ENCODE measurements at regions not wholly inside any gene's neighbourhood (a gene's known extent, or its start where the extent isn't known, plus 50 kb on each side); places are given as distances from the start of the nearest gene placed in this dataset.

DNA sequence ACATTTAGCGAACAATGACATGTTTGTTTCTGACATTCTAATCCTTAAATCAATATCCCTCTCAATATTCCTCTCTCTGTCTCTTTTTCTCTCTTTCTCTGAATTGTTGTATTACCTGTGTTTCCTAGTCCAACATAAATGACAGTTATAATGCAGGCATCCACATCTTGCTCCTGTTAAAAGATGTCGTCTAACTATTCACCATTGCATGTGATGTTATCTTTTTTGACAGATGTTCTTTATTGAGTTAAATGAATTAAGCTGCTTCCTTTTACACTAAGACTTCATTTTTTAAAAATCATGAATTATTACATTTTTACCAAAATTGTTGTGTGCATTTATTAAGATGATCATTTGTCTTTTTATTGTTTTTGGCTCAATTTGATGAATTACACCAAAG lies 527.5 kb downstream of the PRR16 start:
- ChIA-PET CTCF (no interaction called here), POLR2A (ENCODE audit: unreplicated experiment) (no interaction called here)
- H3K36me3 ChIP-seq (ENCODE audit: low read depth): no peaks in the 10 kb centered on the region
- no peaks in the 10 kb centered on the region for H3F3A ChIP-seq (ENCODE audit: insufficient read depth, low read depth)
- no peaks in the 10 kb centered on the region for H3K9me3 ChIP-seq (ENCODE audit: insufficient read depth, low read depth)
- H3K4me3 ChIP-seq: no peak overlapping the region
- H3K9me2 ChIP-seq (ENCODE audit: insufficient read depth): no peaks in the 10 kb centered on the region; the same call in none of the 2 replicates
- no peak for TF ChIP-seq EZH2 (IDR thresholded peaks at IDR 0.05; ENCODE audit: low read depth)
- TF ChIP-seq, protein P1, sequence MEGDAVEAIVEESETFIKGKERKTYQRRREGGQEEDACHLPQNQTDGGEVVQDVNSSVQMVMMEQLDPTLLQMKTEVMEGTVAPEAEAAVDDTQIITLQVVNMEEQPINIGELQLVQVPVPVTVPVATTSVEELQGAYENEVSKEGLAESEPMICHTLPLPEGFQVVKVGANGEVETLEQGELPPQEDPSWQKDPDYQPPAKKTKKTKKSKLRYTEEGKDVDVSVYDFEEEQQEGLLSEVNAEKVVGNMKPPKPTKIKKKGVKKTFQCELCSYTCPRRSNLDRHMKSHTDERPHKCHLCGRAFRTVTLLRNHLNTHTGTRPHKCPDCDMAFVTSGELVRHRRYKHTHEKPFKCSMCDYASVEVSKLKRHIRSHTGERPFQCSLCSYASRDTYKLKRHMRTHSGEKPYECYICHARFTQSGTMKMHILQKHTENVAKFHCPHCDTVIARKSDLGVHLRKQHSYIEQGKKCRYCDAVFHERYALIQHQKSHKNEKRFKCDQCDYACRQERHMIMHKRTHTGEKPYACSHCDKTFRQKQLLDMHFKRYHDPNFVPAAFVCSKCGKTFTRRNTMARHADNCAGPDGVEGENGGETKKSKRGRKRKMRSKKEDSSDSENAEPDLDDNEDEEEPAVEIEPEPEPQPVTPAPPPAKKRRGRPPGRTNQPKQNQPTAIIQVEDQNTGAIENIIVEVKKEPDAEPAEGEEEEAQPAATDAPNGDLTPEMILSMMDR (conservative IDR thresholded peaks at IDR 0.05): no peak
- H2AFZ ChIP-seq: no peak overlapping the region
- no peaks in the 10 kb centered on the region for H3K27me3 ChIP-seq (ENCODE audit: insufficient read depth, low read depth)
- H3K4me1 ChIP-seq (replicated peaks; ENCODE audit: insufficient read depth): no peaks in the 10 kb centered on the region
- no peak overlapping the region for H3K4me2 ChIP-seq
- H3K27ac ChIP-seq: no peak overlapping the region
- H3K79me2 ChIP-seq (ENCODE audit: low read depth): no peaks in the 10 kb centered on the region
- no peak for DNase-seq
- intact Hi-C loops (cut with micrococcal nuclease; ENCODE audit: unreplicated experiment): no loop called here
- no peaks in the 10 kb centered on the region for H4K20me1 ChIP-seq (ENCODE audit: insufficient read depth)
- no TSS peak for BruUV-seq (replicated peaks)

DNA sequence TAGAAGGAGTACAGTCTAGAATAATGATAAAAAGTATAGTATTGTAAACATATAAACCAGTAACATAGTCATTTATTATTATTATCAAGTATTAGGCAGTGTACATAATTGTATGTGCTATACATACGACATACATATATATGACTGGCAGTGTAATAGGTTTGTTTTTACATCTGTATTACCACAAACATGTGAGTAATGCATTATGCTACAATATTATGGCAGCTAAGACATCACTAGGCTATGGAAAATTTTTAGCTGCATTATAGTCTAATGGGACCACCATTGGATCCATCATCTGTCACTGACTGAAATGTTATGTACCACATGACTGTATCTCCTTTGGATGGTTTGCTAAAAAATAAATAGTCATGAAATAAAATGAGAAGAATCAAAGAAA lies 530.0 kb downstream of the PRR16 start:
- Histone ChIP-seq H3K36me3 (ENCODE audit: low read depth) (no peaks in the 10 kb centered on the region), H3K9me3 (ENCODE audit: insufficient read depth, low read depth) (no peaks in the 10 kb centered on the region), H3K27me3 (ENCODE audit: insufficient read depth, low read depth) (no peaks in the 10 kb centered on the region), H3K9me2 (ENCODE audit: insufficient read depth) (no peaks in the 10 kb centered on the region; the same call in none of the 2 replicates), H3K4me3 (no peak overlapping the region), H3K4me2 (no peak overlapping the region), H3F3A (ENCODE audit: insufficient read depth, low read depth) (no peaks in the 10 kb centered on the region), H3K27ac (no peak overlapping the region), H4K20me1 (ENCODE audit: insufficient read depth) (no peaks in the 10 kb centered on the region), H3K79me2 (ENCODE audit: low read depth) (no peaks in the 10 kb centered on the region), H3K4me1 (replicated peaks; ENCODE audit: insufficient read depth) (no peaks in the 10 kb centered on the region), H2AFZ (no peak overlapping the region)
- ChIA-PET POLR2A (ENCODE audit: unreplicated experiment) (no interaction called here), CTCF (no interaction called here)
- DNase-seq: no peak
- TF ChIP-seq, protein P1 (conservative IDR thresholded peaks at IDR 0.05): no peak
- no peak for TF ChIP-seq EZH2 (IDR thresholded peaks at IDR 0.05; ENCODE audit: low read depth)
- intact Hi-C loops (cut with micrococcal nuclease; ENCODE audit: unreplicated experiment): no loop called here
- no TSS peak for BruUV-seq (replicated peaks)

DNA sequence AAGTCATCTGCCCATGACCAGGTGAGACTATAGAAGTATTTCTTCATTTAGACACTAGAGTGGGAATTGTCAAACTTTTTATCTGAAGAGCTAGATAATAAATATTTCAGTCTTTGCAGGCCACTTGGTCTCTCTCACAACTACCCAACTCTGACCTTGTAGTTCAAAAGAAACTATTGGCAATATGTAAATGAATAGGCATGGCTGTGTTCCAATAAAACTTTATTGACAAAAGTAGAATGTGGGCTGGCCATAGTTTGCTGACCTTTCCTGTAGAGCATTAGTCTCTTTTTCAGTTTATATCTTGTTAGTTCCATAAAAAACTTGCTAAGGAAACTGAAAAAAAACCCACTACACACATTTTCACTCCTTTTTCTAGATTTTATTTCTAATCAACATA lies 535.5 kb downstream of the PRR16 start:
- H3K27me3 ChIP-seq (ENCODE audit: insufficient read depth, low read depth): no peaks in the 10 kb centered on the region
- no TSS peak for BruUV-seq (replicated peaks)
- CTCF ChIA-PET: no interaction called here
- no peaks in the 10 kb centered on the region for H3K79me2 ChIP-seq (ENCODE audit: low read depth)
- no peak overlapping the region for H3K27ac ChIP-seq
- no peak for DNase-seq
- intact Hi-C loops (cut with micrococcal nuclease; ENCODE audit: unreplicated experiment): no loop called here
- no peak overlapping the region for H3K4me3 ChIP-seq
- no peaks in the 10 kb centered on the region for H4K20me1 ChIP-seq (ENCODE audit: insufficient read depth)
- POLR2A ChIA-PET (ENCODE audit: unreplicated experiment): interaction anchor here (0.6 kb wide), 1 partner anchor 1164 kb away, joined by 5 read pairs; no protein-coding TSS in a partner anchor
- H3K4me2 ChIP-seq: no peak overlapping the region
- no peaks in the 10 kb centered on the region for H3F3A ChIP-seq (ENCODE audit: insufficient read depth, low read depth)
- no peak for TF ChIP-seq EZH2 (IDR thresholded peaks at IDR 0.05; ENCODE audit: low read depth)
- TF ChIP-seq, protein P1 (conservative IDR thresholded peaks at IDR 0.05): no peak
- H3K9me3 ChIP-seq (ENCODE audit: insufficient read depth, low read depth): no peaks in the 10 kb centered on the region
- H3K9me2 ChIP-seq (ENCODE audit: insufficient read depth): no peaks in the 10 kb centered on the region
- no peak overlapping the region for H2AFZ ChIP-seq
- H3K36me3 ChIP-seq (ENCODE audit: low read depth): no peaks in the 10 kb centered on the region
- H3K4me1 ChIP-seq (replicated peaks; ENCODE audit: insufficient read depth): no peaks in the 10 kb centered on the region
